Gastrocnemius medialis (tissue), 4 donors: ENCODE measurements at regions not wholly inside any gene's neighbourhood (a gene's known extent, or its start where the extent isn't known, plus 50 kb on each side); places are given as distances from the start of the nearest gene placed in this dataset.

Experiments used
- CTCF ChIP-seq, 5 experiments: fragments of 450-650 bp in 3 of 5; fragments of 200-600 bp in 2 of 5; sonication (generic) in 2 of 5; IDR thresholded peaks in 4 of 5; conservative IDR thresholded peaks in 1 of 5; 1 replicate in 4 of 5; 2 replicates in 1 of 5; pipeline ENCODE4 v1.5.1; 2016 to 2019; ENCODE audit warnings: antibody characterized with exemption in 5 of 5, mild to moderate bottlenecking in 3 of 5, moderate library complexity in 3 of 5
- POLR2A ChIP-seq, 2 donors: fragments of 450-650 bp; IDR thresholded peaks; one replicate each; pipeline ENCODE4 v1.6.1; 2017; ENCODE audit warnings: antibody characterized with exemption in 2 of 2, mild to moderate bottlenecking in 2 of 2, moderate library complexity in 2 of 2

- no peak for TF ChIP-seq POLR2A (IDR thresholded peaks at IDR 0.05)
- TF ChIP-seq CTCF (IDR thresholded peaks at IDR 0.05 in 4 of 5, conservative IDR thresholded peaks at IDR 0.05 in 1 of 5) = no peak
These were observed 881.3 kb upstream of the NR2F2 start for GRCh38 chr15:95449230-95449628.
